SIG-M5 treated with dmso at 0.1 percent for 504 hours (cell line): ENCODE measurements at regions not wholly inside any gene's neighbourhood (a gene's known extent, or its start where the extent isn't known, plus 50 kb on each side); places are given as distances from the start of the nearest gene placed in this dataset.

Experiments
- DNase-seq: peaks from one replicate; lab custom pipeline; 2025; ENCODE audit not compliant: unreplicated experiment; lab: John Stamatoyannopoulos, UW

GRCh38 chr11:92276773-92277172 is 52.2 kb downstream of the FAT3 start:
- no peak for DNase-seq

GRCh38 chr11:92277871-92278270 is 53.3 kb downstream of the FAT3 start:
- no peak for DNase-seq

DNA sequence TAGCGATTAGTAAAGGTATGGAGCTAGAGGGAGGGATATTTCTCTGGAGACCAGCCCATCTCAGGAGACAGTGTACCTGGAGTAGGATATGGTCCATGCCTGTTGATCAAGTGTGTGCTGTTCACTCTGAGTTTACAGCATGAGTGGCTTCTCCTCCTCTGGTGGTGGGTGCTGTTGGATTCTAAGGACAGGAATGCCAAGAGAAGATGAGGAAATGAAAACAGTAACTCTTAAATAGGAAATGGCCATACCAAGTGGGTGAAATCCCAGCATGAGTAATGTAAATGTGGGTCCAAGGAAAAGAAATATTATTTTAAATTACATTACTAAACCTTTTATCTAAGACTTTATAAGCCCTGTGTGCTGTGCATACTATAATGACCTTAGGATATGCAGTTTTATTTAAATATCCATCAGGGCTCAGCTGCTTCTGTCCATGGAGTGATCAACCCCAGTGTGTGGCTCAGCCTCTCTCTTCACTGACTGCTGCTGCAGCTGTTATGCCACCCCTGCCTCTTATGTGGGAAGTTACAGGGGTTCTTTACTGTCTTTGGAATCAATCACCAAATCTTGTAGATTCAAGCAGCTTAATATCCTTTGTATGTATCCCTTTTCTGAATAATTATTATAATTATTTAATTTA is 54.3 kb downstream of the FAT3 start:
- no peak for DNase-seq

DNA sequence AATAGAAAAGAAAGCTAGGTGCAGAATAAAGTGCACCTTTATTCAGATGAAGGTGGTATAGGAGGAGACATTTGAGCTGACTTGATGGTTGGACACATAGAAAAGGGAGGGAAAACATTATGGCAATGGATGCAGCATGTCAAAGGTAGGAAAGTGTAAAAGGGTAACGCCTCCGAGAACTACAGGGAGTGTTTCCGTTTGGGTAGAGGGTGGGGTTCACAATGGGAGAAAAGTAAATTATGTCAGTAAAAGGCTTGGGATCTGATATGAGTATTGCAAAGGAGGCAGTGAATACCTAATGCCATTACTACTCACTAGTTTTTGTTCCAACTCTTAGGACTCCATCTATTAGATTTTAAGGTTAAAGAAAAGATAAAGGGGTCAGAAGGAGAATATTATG is 59.5 kb downstream of the FAT3 start:
- no peak for DNase-seq

DNA sequence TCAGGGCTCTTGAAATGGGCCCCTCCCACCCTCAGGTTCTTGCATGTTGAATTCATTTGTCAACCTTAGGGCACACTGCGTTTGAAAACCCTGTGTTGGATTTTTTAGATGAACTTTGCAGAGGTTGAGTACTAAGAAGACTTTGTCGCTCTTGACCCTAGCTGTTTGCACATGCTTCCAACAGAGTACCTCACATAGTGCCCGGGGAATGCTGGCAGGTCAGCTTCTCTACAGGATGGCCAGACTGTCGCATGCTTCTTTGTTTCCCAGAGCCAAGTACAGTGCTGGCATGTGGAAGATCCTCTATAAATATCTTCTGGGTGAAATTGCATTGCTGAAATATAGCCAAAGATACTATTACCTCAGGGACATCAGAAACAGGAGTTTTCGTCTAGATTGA is 59.9 kb downstream of the FAT3 start:
- no peak for DNase-seq

DNA sequence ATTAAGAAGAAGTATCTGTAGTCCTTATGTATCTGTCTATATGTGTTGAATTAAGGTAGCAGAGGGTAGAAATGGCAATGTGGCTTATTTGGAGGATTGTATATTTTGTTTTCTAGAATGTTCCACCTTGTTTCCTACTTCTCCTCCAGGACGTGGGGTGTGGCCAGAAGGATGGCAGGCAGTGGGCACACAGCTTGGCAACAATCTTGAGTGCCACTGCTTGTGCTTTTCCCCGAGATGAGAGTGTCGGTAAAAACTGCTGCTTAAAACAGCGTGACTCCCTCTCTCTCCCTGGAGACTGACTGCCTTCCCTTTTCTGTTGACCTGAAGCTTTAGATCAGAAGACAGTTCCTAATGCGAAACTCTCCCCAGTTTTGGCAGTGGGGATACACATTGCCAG is 61.2 kb downstream of the FAT3 start:
- no peak for DNase-seq

DNA sequence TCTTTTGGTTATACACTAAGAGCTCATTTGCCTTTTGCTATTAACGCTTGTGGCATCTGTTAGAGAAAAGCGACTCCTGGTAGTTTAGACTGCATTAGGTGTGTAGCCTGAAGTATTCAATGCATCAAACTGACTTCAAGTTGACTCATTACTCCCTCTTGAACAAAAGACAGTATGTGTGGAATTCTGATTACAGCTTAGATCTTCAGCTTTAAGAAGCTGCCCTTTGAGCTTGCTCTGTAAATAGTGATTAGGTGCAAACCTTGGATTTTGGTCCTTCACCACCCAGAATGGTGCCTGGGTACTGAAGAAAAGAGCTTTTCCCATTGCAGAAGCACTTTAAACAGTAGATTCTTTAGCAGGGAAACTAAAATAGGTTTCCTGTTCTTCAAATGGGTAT is 62.1 kb downstream of the FAT3 start:
- no peak for DNase-seq

DNA sequence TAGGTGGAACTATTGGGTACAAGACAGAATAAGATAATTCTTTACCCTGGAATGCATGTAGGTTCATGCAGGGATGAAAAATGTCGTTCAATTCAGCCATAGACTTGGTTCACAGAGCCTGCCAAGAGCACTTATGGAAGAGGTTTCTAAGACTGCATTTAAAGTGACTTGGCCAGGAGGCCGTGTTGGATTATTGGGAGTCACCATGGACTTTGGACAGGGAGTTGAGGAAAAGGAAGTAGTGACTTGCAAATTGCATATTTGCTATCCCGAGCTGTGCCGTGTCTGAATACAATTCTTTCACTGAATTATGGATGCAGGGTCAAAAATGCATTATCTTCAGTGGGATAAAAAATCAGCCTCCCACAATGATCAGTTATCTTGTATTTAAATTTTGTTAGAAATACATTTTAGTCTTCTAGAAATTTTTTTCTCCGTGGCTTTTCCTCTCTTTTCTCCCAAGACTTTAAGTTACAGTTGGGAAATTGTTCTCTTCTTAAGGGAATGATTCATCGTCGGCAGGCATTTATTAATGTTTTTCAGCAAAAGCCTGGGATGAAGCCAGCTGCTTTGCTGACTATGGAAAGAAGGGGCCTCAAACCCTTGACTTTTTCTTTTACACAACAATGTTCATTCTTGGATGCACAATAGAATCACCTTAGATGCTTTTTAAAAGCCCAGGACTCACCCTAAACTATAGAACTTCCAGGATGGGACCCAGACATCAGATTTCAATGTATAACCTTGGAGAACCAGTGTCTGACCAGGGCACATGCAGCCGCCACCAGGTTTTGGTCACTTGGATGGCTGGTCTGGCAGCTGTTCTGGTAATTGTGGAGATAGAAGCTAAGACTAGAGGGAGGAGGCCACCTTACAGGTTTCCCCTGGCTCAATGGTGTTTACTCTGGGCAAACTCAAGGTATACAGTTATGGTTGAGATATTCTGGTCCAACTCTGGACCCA is 70.8 kb downstream of the FAT3 start:
- no peak for DNase-seq

DNA sequence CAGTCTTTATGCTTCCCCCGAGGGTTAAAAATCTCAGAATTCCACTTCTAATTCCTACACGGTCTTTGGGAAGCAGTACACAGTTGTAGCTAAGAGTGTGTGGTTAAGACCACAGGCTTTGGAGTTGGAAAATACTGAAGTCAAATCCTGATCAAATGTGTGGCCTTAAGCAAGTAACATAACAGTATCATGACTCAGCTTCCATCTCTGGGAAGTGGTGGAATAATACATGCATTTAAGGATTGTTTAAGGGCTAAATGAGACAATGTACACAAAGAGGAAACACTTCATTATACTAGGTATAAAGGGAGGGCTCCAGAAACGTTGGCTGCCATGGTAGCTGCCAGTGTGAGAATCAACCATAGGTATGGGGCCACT is 71.5 kb downstream of the FAT3 start:
- no peak for DNase-seq

DNA sequence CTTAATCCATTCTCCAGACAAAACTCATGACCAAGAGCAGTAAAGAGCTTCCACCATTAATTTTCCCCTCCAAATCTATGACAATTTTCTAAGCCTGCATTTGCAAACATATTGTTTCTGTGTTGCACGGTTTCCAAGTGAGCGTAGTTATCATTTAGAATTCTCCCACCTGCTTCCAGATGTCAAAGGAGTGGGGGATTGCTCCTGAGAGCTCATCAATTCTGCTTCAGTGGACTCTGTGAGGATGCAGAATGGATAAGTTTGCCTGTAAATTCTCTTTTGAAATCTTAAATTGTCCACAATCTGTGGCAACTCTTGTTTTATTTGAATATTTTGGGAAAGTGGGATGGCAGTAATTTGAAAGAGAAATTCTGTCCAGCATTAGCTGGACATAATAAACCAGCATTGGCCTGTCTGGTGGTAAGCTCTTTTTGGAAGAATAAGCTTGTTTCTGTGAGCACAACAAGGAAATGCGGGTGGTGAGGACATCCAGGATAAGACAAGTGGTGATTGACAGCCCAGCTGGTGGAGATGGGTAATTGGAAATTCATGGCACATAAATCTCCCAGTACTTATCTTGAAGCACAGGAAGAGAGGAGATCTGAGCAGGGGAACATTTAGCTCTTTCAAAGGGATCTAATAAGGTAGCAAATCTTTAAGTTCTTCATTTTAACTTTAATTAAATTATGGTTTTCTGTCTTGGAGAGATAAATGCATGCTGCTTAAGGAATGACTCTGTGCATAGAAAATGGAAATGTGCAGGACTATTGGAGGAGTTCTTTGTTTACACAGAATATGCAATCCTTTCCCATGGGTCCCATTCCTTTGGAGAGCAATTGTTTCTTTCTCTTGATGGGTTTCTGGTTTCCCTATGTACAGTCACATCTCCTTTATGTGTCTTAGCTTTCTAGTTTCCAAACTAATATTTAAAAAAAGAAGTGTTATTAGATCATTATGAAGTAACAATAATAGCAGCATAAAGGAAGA is 73.2 kb downstream of the FAT3 start:
- no peak for DNase-seq

- DNase-seq: no peak
These were observed 76.3 kb downstream of the FAT3 start for GRCh38 chr11:92300876-92301275.

DNA sequence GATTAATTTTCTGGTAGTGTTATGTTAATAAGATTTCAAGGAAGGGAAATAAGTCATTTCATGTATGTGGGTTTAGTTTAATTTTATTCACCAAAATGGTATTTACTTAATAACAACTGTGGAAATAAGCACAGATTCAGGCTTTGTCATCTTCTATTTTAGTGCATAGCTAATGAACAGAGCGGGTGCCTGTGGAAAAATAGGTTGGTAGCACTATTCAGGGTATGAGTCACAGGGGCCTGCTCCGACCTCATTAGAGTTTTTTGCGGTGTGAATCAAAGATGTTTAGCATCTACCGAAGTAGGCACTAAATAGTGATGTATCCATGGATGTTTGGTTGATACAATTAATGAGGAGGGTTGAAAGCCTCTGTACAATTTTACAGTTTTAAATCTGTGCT is 78.2 kb downstream of the FAT3 start:
- DNase-seq: no peak

GRCh38 chr11:92304271-92304670 is 79.7 kb downstream of the FAT3 start:
- DNase-seq: no peak

- DNase-seq: no peak
These were observed 82.4 kb downstream of the FAT3 start for GRCh38 chr11:92306966-92307510.

- DNase-seq: no peak
These were observed 83.7 kb downstream of the FAT3 start for GRCh38 chr11:92308366-92308765.

DNA sequence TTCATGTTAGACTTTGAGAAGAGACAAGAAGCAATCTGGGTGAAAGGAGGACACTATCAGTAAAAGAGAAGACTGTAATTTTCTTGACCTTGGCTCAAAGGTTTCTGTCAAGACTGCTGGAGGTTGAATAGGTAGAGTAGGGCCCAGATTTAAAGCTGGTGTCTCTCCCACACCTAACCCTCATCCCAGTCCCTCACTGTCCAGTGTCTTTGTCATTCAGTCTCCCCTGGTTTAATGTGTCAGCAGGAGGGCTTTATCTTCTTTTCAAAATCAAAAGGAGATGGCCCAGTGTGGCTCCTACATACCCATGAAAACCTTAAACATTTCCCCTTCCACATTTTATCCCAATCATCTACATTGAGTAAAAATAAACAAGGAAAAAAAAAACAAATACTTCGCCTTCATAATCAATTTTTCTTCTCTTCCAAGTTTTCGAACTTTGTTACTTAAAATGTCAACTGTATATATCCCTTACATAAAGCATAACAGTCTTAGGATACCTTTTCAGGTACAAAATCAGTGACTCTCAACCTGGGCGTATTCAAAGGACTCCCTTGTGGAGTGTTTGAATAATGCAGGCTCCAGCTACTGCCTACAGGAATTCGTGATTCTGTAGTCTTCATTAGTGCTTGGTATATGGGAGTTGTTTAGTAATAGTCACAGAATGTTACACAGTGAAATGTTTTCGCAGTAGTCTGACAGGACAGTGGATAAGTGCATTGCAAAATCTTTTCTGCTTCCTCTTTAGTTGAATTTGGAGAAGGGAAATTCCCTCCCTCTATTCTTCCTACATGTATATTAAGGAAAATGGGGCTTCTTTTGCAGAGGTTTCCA is 87.2 kb downstream of the FAT3 start:
- peak; percentile 7 for DNase-seq

- no peak for DNase-seq
These were observed 89.2 kb downstream of the FAT3 start for GRCh38 chr11:92313784-92314183.

DNA sequence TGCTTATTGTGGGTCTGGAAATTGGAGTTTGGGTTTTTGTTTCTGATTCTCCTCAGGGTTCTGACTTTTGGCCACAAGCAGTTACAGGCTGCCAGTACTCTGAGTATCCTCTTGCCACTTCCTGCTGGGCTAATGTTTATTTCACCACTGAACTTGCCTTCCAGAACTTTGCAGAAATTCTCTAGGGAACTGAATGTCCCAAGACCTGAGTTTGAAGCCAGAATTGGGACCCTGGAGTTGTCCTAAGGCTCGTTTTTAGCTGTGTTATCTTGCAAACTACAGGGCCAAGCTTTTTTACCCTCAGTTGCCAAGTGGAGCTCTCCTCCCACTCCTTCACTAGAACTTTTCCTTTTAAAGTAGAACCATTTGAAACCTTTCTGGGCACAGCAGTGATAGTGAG is 89.9 kb downstream of the FAT3 start:
- no peak for DNase-seq

- no peak for DNase-seq
These were observed 91.6 kb downstream of the FAT3 start for GRCh38 chr11:92316106-92316809.

DNA sequence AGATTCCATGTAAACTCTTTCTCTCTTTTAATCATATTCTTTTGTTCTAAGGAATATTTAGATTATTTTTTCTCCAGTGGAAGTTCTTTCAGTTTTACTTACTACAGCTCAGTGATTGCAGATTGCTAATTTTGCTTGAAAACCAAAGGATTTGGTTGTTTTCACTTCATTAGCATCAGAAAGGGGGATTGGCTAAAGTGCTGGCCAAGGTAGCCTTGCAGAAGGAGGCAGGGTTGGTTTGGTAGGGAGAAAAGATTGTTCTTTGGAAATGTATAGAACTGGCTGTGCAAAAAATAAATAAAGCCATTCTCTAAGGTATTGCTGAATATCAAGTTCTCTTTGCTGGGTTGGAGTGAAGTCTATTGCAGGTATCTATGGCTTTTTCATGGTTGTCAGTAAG is 92.6 kb downstream of the FAT3 start:
- DNase-seq: no peak
